Glomerular visceral epithelial cell (primary cell): ENCODE measurements at regions not wholly inside any gene's neighbourhood (a gene's known extent, or its start where the extent isn't known, plus 50 kb on each side); places are given as distances from the start of the nearest gene placed in this dataset.

Experiments
- DNase-seq: peaks from one replicate; pipeline ENCODE4 v3.0.0-alpha.2; 2016; ENCODE audit errors: extremely low spot score

DNA sequence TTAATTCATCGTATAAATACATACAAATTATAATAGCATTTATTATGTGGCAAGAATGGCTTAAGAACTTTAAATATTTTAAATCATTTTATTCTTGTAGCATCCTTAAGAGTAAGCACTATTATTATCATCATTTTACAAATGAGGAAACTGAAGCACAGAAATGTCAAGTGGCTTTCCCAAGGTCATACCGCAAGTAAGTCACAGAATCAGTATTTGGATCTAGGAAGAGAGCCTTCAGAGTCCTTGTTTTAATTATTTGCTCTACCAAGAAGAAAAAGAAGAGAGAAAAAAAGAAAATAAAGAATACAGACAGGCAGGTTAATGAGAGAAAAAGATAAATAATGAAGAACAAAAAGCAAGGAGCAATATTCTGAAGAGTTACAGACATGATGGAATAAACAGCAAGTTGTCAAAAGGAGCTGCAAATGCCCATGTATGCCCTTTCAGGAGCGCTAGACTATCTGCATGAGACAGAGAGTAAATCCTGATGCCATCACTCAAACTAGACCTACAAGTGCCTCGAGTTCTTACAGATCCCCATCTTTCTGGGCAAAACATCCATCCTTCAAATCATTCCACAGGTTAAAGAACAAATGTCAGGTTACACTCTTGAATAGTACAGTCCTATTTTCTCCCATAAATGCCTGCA lies 57.8 kb upstream of the ETAA1 start:
- DNase-seq = no peak

DNA sequence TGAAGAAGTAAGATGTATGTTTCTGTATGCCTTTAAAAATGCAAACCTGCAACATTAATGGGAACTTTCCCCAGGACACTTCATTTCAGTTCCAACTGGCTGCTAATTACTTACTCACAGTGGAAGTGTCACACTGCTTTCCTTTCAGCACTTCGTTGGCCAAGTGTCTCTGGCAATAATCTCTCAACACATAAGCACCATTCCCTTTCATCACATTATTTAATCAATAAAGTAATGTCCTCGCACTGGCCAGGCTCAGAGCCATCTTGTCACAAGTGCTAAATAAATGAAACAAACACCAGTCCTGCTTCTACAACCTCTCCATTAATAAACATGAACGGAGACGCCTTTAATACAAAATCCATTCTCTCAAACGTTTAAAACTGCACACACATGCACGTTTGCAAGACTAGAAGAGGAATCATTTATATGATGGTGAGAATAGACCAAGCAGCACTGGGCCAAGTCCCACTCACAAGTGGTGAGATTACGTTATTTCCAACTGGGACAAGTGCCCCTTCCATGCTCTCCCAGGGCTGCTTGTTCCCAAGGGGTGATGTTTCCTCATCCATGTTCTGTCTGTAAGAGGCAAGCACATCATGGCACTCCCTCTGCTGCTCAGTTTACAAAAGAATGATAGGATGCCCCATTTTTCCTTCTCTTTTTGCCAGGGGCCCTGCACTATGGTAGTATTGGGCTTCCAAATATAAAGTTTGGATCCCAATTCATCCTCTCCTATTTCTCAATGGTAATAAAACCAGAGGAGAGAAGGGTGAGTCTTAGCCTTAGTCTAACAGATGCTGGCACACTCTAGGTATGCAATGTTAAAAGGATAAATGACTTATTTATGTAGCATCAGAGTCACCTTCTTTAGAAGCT lies 56.8 kb upstream of the ETAA1 start:
- no peak for DNase-seq

GRCh38 chr2:67341012-67341318 lies 56.2 kb upstream of the ETAA1 start:
- DNase-seq = no peak

- DNase-seq = no peak
These were observed 55.8 kb upstream of the ETAA1 start for GRCh38 chr2:67341336-67341735.

DNA sequence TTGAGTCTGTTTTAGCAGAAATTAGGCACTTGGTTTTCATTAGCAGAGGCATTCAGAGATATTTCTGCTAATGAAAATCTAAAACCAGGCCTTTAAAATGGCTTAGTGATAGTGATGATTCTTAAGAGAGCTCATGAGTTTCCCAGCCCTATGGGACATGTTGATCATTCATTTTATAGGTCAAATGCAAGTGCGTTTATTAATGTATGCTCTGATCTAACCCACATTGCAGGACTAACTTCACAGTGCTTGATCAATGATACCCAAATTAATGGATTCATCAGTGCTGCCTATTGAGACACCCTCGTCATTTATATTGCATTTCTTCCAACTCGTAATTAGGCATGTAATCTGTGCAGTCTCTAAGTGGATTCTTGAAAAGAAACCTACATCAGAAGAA lies 54.7 kb upstream of the ETAA1 start:
- DNase-seq = no peak

GRCh38 chr2:67346718-67347407 lies 50.3 kb upstream of the ETAA1 start:
- DNase-seq = no peak
